ENCODE measurements at regions not wholly inside any gene's neighbourhood (a gene's known extent, or its start where the extent isn't known, plus 50 kb on each side); places are given as distances from the start of the nearest gene placed in this dataset.

DNA sequence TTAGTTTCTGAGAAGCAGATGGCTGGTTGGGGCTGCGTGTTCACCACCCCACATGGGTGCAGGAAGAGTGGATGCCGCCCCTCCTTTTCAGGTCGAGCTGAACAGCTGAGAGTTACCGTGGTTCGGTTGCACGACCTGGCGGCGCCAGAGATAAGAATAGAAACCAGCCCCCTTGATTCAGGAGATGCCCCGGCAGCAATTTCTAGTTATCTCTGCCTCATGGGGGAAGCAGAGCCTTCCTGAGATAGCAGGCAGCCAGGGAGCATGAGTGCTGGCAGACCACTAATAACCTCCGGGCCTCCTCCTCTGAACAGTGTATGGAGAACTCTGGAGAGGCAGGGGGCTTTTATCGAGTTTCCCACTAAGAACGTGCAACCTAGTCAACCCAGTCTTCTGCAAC is 177.8 kb downstream of the NSG2 start:
- WGBS, 3 donors, result 40 to 51% (median 46%) methylated on average over 12 of the region's 12 CpGs
- Histone ChIP-seq H3K9me3 (no peaks in the 10 kb centered on the region), H3K4me3 (no peak overlapping the region), H3K4me1 (ENCODE audit: insufficient read depth) (no peaks in the 10 kb centered on the region), H3K36me3 (no peaks in the 10 kb centered on the region), H3K27me3 (no peaks in the 10 kb centered on the region), H3K27ac (no peak overlapping the region)
- intact Hi-C loops (cut with DNase I), result no loop called here
- no peak for DNase-seq
- no peak for TF ChIP-seq EP300 (IDR thresholded peaks at IDR 0.05)
- TF ChIP-seq, protein P1, sequence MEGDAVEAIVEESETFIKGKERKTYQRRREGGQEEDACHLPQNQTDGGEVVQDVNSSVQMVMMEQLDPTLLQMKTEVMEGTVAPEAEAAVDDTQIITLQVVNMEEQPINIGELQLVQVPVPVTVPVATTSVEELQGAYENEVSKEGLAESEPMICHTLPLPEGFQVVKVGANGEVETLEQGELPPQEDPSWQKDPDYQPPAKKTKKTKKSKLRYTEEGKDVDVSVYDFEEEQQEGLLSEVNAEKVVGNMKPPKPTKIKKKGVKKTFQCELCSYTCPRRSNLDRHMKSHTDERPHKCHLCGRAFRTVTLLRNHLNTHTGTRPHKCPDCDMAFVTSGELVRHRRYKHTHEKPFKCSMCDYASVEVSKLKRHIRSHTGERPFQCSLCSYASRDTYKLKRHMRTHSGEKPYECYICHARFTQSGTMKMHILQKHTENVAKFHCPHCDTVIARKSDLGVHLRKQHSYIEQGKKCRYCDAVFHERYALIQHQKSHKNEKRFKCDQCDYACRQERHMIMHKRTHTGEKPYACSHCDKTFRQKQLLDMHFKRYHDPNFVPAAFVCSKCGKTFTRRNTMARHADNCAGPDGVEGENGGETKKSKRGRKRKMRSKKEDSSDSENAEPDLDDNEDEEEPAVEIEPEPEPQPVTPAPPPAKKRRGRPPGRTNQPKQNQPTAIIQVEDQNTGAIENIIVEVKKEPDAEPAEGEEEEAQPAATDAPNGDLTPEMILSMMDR (IDR thresholded peaks at IDR 0.05), result no peak
- TF ChIP-seq POLR2A (IDR thresholded peaks at IDR 0.05), result no peak

DNA sequence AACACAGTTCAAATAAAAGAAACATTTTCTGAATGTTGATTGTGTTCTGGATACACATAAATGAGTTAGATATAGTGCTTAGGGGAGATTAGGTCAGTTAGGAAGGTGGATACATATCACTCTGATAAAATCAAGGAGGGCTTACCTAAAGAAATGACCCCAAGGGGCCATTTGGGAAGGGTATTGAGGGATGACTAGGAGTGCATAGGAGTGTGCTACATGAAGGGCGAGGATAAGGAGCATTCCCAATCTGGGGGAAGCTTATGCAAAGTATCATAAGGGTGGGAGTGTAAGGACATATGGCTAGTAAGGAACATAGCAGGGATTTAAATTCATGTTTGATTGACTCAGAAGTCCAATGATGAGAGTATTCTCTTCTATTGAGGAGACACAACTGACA is 183.6 kb downstream of the NSG2 start:
- no peaks in the 10 kb centered on the region for H3K36me3 ChIP-seq
- H3K27ac ChIP-seq, result no peak overlapping the region
- DNase-seq, result no peak
- no peaks in the 10 kb centered on the region for H3K4me1 ChIP-seq (ENCODE audit: insufficient read depth)
- no peaks in the 10 kb centered on the region for H3K27me3 ChIP-seq
- H3K4me3 ChIP-seq, result no peak overlapping the region
- H3K9me3 ChIP-seq, result no peaks in the 10 kb centered on the region
- intact Hi-C loops (cut with DNase I), result no loop called here
- 64 to 96% (median 96%) methylated on average over 1 of the region's 1 CpG for WGBS, 3 donors
- TF ChIP-seq, protein P1 (IDR thresholded peaks at IDR 0.05), result no peak
- no peak for TF ChIP-seq EP300 (IDR thresholded peaks at IDR 0.05)
- TF ChIP-seq POLR2A (IDR thresholded peaks at IDR 0.05), result no peak

DNA sequence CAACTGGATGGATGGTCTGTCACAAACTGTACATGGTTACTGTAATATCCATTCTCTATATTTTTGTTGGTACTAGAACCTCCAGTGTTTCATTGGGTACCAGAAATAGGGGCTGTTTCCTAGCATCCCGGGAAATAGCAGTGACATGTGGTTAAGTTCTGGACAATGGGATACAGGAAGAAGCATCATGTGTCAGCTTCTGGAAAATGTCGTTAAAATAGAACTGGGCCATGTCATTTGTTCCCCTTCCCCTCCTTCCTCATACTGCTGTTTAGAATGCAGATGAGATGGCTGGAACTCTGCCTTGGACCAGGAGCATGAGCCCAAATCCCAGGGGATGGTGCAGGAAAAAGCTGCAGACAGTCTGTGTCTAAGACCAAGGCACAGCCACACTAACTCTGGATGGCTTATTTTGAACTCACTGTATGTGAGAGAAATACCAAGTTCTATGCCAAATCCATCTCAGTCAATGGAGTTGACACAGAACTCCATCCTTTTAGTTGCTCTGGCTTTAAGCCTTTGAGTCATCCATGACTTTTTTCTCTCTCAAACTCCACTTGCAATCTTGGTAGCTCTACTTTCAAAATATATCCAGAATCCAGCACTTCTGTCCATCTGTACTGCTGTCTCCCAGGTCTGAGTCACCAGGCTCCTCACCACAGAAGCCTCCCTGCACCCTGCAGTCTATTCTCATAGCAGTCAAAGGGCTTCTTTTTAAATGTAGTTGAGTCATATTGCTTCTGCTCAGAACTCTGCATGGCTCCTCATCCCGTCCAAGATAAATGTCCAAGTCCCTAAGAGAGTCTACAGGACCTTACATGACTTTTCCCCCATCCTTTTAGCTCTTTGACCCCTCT is 184.2 kb downstream of the NSG2 start:
- intact Hi-C loops (cut with DNase I), result no loop called here
- WGBS, 3 donors, result 72 to 81% (median 74%) methylated on average over 3 of the region's 3 CpGs

DNA sequence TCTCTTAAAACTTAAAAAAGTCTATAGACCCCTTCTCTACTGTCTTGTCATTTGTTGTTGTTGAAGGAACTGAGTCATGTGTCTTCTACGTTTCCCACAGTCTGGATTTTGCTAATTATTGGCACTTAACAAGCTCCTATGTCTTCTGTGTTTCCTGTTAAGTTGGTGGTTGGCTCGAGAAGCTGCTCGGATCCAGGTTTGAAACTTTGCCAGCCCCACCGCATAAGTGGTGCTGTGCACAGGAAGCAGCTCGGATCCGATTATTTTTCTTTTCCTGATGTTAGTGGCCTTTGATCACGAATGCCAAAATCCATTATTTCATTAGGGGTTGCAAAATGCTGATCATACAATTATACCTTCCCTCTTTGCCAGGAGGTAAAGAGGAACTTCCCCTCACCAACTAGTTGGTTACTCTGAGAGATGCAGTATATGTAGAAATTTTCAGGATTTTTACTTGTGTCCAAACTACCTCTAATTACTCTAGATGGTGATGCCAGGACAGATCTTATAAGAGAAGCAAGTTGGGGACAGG is 186.5 kb downstream of the NSG2 start:
- DNase-seq, result no peak
- Histone ChIP-seq H3K36me3 (no peaks in the 10 kb centered on the region), H3K4me3 (no peak overlapping the region), H3K27me3 (no peaks in the 10 kb centered on the region), H3K9me3 (no peaks in the 10 kb centered on the region), H3K4me1 (ENCODE audit: insufficient read depth) (no peaks in the 10 kb centered on the region), H3K27ac (no peak overlapping the region)
- 7 to 8% (median 7%) methylated on average over 7 of the region's 7 CpGs for WGBS, 3 donors
- TF ChIP-seq POLR2A (IDR thresholded peaks at IDR 0.05) (no peak), EP300 (IDR thresholded peaks at IDR 0.05) (no peak)
- TF ChIP-seq, protein P1 (IDR thresholded peaks at IDR 0.05), result no peak
- intact Hi-C loops (cut with DNase I), result no loop called here

More for the DNA sequence above, 184.2 kb downstream of the NSG2 start:
- no peaks in the 10 kb centered on the region for H3K36me3 ChIP-seq
- H3K27ac ChIP-seq, result no peak overlapping the region
- H3K4me1 ChIP-seq (ENCODE audit: insufficient read depth), result no peaks in the 10 kb centered on the region
- H3K4me3 ChIP-seq, result no peak overlapping the region
- H3K9me3 ChIP-seq, result no peaks in the 10 kb centered on the region
- TF ChIP-seq, protein P1 (IDR thresholded peaks at IDR 0.05), result no peak
- TF ChIP-seq EP300 (IDR thresholded peaks at IDR 0.05), result no peak
- no peak for TF ChIP-seq POLR2A (IDR thresholded peaks at IDR 0.05)
- H3K27me3 ChIP-seq, result no peaks in the 10 kb centered on the region
- DNase-seq, result no peak
